ENCODE measurements at regions not wholly inside any gene's neighbourhood (a gene's known extent, or its start where the extent isn't known, plus 50 kb on each side); places are given as distances from the start of the nearest gene placed in this dataset.

- H3K4me3 ChIP-seq (ENCODE audit: low read depth, low read length), result no peak overlapping the region
- no peak for DNase-seq (ENCODE audit: low read depth)
- TF ChIP-seq CTCF (conservative IDR thresholded peaks at IDR 0.05; ENCODE audit: low read depth, low read length), result no peak
Observed at GRCh38 chr2:12504443-12504842, 212.3 kb upstream of the TRIB2 start.

- DNase-seq (ENCODE audit: low read depth), result no peak
- no peak overlapping the region for H3K4me3 ChIP-seq (ENCODE audit: low read depth, low read length)
- TF ChIP-seq CTCF (conservative IDR thresholded peaks at IDR 0.05; ENCODE audit: low read depth, low read length), result no peak
Observed at GRCh38 chr2:12506846-12507245, 209.9 kb upstream of the TRIB2 start.

- no peak for TF ChIP-seq CTCF (conservative IDR thresholded peaks at IDR 0.05; ENCODE audit: low read depth, low read length)
- DNase-seq (ENCODE audit: low read depth), result peak; percentile 91
- H3K4me3 ChIP-seq (ENCODE audit: low read depth, low read length), result no peak overlapping the region
Observed at GRCh38 chr2:12507295-12507694, 209.4 kb upstream of the TRIB2 start.

- no peak for TF ChIP-seq CTCF (conservative IDR thresholded peaks at IDR 0.05; ENCODE audit: low read depth, low read length)
- no peak for DNase-seq (ENCODE audit: low read depth)
- H3K4me3 ChIP-seq (ENCODE audit: low read depth, low read length), result no peak overlapping the region
Observed at GRCh38 chr2:12510070-12510469, 206.7 kb upstream of the TRIB2 start.

GRCh38 chr2:12513339-12513738 is 203.4 kb upstream of the TRIB2 start:
- DNase-seq (ENCODE audit: low read depth), result no peak
- TF ChIP-seq CTCF (conservative IDR thresholded peaks at IDR 0.05; ENCODE audit: low read depth, low read length), result no peak

GRCh38 chr2:12514168-12514567 is 202.6 kb upstream of the TRIB2 start:
- H3K4me3 ChIP-seq (ENCODE audit: low read depth, low read length), result no peak overlapping the region
- DNase-seq (ENCODE audit: low read depth), result no peak
- TF ChIP-seq CTCF (conservative IDR thresholded peaks at IDR 0.05; ENCODE audit: low read depth, low read length), result no peak

More at GRCh38 chr2:12513339-12513738, 203.4 kb upstream of the TRIB2 start:
- H3K4me3 ChIP-seq (ENCODE audit: low read depth, low read length), result no peak overlapping the region

- TF ChIP-seq CTCF (conservative IDR thresholded peaks at IDR 0.05; ENCODE audit: low read depth, low read length), result no peak
- DNase-seq (ENCODE audit: low read depth), result no peak
- no peak overlapping the region for H3K4me3 ChIP-seq (ENCODE audit: low read depth, low read length)
Observed at GRCh38 chr2:12514631-12515437, 201.9 kb upstream of the TRIB2 start.

Measured in epithelial cell of proximal tubule (primary cell).